ENCODE measurements at regions not wholly inside any gene's neighbourhood (a gene's known extent, or its start where the extent isn't known, plus 50 kb on each side); places are given as distances from the start of the nearest gene placed in this dataset.

DNA sequence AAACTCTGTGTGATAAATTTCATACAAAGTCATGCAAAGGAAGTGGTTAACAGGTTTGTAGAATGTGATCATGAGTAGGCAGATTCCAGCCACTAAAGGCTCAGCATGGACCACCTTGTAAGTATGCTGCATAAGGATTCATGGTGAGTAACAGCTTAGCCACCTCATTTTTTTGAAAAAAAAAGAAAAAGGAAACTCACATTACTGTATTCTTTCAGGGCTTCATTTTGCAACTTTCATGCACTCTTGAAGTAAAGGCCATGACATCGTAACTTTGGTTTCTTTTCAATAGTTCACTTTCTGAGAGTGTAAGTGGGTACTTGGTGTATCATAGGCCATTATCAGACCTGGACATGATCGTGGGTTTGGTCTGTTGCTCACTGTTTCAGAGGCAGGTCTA, 175.1 kb downstream of the PCSK1 start:
- TF ChIP-seq POLR2AphosphoS5 (IDR thresholded peaks at IDR 0.05) (no peak), EP300 (IDR thresholded peaks at IDR 0.05) (no peak), POLR2A (IDR thresholded peaks at IDR 0.05) (no peak)
- TF ChIP-seq, protein P1, sequence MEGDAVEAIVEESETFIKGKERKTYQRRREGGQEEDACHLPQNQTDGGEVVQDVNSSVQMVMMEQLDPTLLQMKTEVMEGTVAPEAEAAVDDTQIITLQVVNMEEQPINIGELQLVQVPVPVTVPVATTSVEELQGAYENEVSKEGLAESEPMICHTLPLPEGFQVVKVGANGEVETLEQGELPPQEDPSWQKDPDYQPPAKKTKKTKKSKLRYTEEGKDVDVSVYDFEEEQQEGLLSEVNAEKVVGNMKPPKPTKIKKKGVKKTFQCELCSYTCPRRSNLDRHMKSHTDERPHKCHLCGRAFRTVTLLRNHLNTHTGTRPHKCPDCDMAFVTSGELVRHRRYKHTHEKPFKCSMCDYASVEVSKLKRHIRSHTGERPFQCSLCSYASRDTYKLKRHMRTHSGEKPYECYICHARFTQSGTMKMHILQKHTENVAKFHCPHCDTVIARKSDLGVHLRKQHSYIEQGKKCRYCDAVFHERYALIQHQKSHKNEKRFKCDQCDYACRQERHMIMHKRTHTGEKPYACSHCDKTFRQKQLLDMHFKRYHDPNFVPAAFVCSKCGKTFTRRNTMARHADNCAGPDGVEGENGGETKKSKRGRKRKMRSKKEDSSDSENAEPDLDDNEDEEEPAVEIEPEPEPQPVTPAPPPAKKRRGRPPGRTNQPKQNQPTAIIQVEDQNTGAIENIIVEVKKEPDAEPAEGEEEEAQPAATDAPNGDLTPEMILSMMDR (IDR thresholded peaks at IDR 0.05): no peak
